ENCODE measurements at regions not wholly inside any gene's neighbourhood (a gene's known extent, or its start where the extent isn't known, plus 50 kb on each side); places are given as distances from the start of the nearest gene placed in this dataset.

DNA sequence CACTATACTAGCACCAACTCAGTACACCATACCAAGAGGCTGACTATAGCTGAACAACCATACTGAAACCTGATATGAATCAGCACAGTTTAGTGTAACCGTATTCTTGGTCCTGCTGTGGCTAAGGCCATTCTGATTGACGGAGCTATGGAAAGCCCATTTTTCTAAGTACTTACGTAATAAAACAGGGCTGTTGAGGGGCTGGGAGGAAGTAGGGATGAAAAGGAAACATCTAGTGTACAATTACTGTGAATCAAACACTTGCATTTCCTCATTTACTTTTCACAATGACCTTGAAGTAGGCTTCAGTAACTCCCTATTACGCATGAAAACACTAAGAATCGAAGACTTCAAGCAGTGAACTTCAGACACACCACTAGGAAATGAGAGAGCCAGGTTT is 198.2 kb downstream of the BTG1 start:
- TF ChIP-seq, protein P1, sequence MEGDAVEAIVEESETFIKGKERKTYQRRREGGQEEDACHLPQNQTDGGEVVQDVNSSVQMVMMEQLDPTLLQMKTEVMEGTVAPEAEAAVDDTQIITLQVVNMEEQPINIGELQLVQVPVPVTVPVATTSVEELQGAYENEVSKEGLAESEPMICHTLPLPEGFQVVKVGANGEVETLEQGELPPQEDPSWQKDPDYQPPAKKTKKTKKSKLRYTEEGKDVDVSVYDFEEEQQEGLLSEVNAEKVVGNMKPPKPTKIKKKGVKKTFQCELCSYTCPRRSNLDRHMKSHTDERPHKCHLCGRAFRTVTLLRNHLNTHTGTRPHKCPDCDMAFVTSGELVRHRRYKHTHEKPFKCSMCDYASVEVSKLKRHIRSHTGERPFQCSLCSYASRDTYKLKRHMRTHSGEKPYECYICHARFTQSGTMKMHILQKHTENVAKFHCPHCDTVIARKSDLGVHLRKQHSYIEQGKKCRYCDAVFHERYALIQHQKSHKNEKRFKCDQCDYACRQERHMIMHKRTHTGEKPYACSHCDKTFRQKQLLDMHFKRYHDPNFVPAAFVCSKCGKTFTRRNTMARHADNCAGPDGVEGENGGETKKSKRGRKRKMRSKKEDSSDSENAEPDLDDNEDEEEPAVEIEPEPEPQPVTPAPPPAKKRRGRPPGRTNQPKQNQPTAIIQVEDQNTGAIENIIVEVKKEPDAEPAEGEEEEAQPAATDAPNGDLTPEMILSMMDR (IDR thresholded peaks at IDR 0.05), result no peak

DNA sequence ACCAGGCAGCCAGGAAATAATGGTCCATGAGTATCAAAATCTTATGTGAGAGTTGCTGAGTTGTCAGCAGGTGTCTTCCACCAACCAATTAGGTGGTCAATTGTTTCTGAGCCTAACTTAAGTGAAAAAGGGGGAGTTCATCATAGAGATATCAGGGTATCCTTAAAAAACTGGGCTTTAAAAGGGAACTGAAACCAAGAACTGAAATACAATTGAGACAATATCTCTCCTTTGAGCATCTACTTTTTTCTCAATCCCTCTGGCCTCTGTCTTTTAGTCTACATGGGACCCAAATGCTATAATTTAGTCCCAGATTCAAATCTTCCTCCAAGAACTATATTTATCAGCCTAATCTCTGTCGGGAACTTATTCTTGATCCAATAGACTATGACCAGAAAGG is 201.0 kb downstream of the BTG1 start:
- TF ChIP-seq, protein P1 (IDR thresholded peaks at IDR 0.05), result no peak

DNA sequence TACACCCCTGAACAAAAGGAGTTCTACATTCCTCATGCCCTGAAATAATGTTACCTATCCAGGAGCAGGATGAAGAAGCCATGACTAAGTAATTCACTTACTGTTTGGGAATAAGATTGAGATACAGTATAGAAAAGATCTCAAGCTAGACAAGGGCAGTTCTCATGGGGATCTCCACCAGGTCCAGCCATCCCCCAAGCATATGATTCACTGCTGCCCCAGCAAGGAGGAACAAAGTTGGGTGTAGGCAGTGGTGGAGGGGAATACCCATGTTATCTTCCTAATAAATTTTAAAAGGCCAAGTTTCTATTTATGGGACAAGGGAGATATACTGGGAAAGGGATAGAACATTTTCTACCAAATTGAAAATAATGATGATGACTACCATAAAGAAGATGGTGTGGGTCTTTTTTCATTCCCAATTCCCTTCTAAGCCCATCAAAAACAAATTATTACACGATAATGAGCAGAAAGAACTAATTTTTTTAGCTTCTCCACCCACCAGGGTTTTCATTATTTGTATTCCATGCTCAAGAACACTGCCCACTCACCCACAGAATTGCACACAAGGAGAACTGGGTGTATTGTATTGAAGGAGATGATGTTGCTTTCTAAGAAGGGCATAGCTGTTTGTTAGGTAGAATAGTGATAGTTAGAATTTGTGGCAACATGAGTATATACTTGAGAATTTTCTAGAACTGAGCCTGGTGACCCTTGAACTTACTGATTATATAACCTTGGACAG is 204.6 kb downstream of the BTG1 start:
- TF ChIP-seq, protein P1 (IDR thresholded peaks at IDR 0.05), result no peak

DNA sequence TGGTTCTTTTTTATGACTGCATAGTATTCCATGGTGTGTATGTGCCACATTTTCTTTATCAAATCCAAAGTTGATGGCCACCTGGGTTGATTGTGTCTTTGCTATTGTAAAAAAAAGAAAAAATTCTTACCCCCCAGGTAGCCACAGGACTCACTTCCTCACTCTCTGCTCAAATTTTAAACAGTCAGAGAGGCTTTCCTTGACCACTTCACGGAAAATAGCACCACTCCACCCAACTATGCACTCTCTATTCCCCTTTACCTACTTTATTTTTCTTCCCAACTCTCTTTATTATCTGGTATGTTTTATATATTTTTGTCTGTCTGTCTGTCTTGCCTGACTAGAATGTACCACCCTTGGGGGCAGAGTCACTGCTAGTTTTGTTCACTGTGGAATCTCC is 205.3 kb downstream of the BTG1 start:
- TF ChIP-seq, protein P1 (IDR thresholded peaks at IDR 0.05), result no peak

DNA sequence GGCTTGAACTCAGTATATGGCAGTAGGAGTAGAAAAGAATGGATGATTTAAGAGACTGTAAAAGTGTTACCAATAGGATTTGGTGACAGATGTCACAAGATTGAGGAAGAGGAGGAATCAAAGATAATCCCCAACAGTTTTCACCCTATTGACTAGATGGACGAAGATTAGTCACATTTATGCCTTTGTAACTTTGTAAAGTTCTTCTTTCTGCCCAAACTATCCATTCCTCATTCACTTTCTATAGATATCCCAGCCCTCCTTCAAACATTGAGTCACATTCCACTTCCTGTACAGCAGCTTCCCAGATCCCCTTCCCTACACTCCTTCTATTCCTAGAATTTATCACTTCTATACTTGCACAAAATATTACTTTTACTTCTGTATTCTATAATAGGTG is 207.9 kb downstream of the BTG1 start:
- TF ChIP-seq, protein P1 (IDR thresholded peaks at IDR 0.05), result no peak

DNA sequence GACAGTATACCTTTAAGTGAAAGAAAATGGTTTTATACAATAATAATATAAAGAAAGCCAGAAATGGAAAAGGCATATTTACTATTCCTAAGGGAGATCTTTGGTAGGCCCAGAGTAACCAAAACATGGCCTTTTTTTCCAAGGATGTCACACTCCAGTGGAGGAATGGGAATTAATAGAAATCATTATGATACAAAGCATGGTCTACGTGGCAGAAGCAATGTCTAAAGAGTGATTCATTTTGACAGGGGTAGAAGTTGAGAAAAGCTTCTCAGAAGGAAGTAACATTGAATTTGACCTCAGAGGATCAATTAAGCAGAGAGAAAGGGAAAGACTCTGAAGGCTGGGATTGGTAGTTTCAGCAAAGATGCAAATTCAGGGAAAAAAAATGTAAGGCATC is 208.6 kb downstream of the BTG1 start:
- TF ChIP-seq, protein P1 (IDR thresholded peaks at IDR 0.05), result no peak

DNA sequence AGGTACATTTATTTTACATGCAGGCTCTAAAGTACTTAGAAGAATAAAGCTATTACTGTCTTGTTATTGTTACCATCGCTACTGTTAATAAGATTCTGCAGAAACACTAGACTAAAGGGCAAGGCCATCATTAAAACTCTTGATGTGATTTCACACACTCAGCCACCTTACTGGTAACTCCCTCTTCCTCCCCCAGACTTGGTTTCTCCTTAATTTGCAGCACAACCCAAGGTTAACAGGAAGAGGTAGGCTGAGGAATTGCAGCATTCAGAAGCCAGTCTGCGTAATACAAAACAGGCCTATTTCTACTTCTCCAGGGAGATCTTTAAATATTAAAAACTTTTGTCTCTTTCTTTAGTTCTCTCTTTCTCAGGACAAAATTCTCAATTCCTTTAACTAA is 210.3 kb downstream of the BTG1 start:
- TF ChIP-seq, protein P1 (IDR thresholded peaks at IDR 0.05), result no peak

DNA sequence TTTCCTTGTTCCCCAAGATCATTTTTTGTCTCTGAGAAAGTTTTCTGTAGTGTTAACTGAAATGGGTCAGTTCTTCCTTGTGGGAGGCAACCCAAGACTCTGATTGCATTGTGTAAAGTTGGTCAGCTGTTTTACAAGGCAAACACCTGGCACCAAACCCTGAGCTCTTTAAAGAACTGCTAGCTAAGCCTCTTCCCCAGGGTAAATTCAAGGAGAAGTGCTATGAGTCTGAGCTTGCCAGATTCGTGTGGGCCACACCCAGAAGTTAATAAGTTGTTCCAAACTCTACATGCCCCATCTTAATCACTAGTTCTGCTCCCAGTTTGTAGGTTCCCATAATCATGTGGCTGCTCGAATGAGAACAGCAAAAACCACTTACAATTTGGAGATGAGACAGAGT is 214.5 kb downstream of the BTG1 start:
- TF ChIP-seq, protein P1 (IDR thresholded peaks at IDR 0.05), result no peak
